Lower lobe of right lung (tissue), 2 donors: ENCODE measurements at regions not wholly inside any gene's neighbourhood (a gene's known extent, or its start where the extent isn't known, plus 50 kb on each side); places are given as distances from the start of the nearest gene placed in this dataset.

Experiments used
- ATAC-seq, 2 donors: fragments of 200-7000 bp; cut with Tn5 transposase; one replicate each; pipeline ENCODE4 v1.9.1; 2020 to 2022; ENCODE audit warnings: mild to moderate bottlenecking in 2 of 2, moderate library complexity in 2 of 2
- DNase-seq: peaks from one replicate; pipeline ENCODE4 v3.0.0-alpha.2; 2020
- H3K27ac ChIP-seq: fragments of 200-600 bp; one replicate; pipeline ENCODE4 v1.8.0; 2022
- H3K27me3 ChIP-seq: fragments of 200-600 bp; one replicate; pipeline ENCODE4 v1.8.0; 2022; ENCODE audit warnings: low read depth
- H3K36me3 ChIP-seq: fragments of 200-600 bp; one replicate; pipeline ENCODE4 v1.8.0; 2022; ENCODE audit warnings: mild to moderate bottlenecking
- H3K4me1 ChIP-seq: fragments of 200-600 bp; one replicate; pipeline ENCODE4 v1.8.0; 2022
- H3K4me3 ChIP-seq: fragments of 200-600 bp; one replicate; pipeline ENCODE4 v1.8.0; 2022; ENCODE audit warnings: mild to moderate bottlenecking
- H3K9me3 ChIP-seq: fragments of 200-600 bp; one replicate; pipeline ENCODE4 v1.8.0; 2022
- intact Hi-C: fragments of 100-400 bp; cut with DNase I; formaldehyde crosslinking; loops from one replicate; pipeline ENCODE4 v1.11.0; 2022
- TF ChIP-seq, protein P1 (sequence below): fragments of 200-600 bp; IDR thresholded peaks from one replicate; pipeline ENCODE4 v1.8.0; 2022; ENCODE audit warnings: antibody characterized with exemption, mild to moderate bottlenecking
- donor health status: DM: no; HTN: yes; CAD: no; lungs with severe emphysema.

DNA sequence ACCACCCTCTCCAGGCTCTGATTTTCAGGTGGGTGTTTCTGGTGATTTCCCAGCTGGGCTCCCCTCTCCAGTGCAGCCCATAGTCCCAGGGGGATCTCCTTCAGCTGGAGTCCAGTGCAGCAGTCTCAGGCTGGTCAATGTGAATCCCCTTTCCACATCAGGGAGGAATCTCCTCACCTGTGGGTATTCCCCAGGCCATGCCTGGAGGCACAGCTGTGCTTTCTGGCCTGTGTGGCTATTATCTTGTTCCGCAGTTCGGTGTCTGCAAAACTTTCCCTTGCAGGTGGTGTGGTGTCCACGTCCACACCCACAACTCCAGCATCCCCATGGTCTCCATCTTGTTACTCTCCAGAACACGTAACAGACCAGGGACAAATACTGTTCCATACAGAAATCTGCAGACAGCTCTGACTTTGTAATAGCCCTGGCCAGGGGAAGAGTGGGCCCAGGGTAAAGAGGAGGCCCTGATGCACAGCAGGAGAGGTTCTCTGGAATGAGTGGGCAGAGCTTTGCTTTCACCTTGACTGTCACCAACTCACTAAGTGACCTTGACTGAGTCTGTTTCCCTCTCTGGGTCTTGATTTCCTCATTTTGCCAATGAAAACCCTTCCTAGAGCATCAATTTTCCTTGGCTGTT lies 183.2 kb downstream of the CSNK2A3 start:
- Histone ChIP-seq H3K4me1 (no peaks in the 10 kb centered on the region), H3K36me3 (no peaks in the 10 kb centered on the region), H3K27ac (no peak overlapping the region), H3K9me3 (no peaks in the 10 kb centered on the region), H3K27me3 (no peaks in the 10 kb centered on the region), H3K4me3 (no peak overlapping the region)
- TF ChIP-seq, protein P1, sequence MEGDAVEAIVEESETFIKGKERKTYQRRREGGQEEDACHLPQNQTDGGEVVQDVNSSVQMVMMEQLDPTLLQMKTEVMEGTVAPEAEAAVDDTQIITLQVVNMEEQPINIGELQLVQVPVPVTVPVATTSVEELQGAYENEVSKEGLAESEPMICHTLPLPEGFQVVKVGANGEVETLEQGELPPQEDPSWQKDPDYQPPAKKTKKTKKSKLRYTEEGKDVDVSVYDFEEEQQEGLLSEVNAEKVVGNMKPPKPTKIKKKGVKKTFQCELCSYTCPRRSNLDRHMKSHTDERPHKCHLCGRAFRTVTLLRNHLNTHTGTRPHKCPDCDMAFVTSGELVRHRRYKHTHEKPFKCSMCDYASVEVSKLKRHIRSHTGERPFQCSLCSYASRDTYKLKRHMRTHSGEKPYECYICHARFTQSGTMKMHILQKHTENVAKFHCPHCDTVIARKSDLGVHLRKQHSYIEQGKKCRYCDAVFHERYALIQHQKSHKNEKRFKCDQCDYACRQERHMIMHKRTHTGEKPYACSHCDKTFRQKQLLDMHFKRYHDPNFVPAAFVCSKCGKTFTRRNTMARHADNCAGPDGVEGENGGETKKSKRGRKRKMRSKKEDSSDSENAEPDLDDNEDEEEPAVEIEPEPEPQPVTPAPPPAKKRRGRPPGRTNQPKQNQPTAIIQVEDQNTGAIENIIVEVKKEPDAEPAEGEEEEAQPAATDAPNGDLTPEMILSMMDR = no peak
- intact Hi-C loops = no loop called here
- ATAC-seq (no peak), DNase-seq (no peak)

DNA sequence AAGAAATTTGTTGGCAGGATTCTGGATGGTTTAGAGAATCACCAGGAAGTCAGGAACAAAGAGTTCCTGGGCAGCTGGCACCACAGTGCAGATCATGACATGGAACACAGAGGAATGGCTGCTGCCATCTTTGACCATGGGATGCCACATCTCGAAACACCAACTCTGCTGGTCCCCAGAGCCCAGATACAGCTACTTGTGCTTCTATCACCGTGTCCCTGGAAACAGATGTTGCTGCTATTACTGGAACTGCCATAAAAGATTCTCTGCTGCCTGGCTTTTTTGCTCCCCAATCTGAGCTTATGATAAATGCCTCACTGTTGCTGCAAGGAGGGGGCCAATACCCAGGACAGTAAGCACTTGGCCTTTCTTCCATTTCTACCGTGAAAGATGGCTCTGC lies 185.2 kb downstream of the CSNK2A3 start:
- no peaks in the 10 kb centered on the region for H3K9me3 ChIP-seq
- no peak overlapping the region for H3K4me3 ChIP-seq
- H3K27ac ChIP-seq = no peak overlapping the region
- DNase-seq = no peak
- no peaks in the 10 kb centered on the region for H3K27me3 ChIP-seq
- H3K4me1 ChIP-seq = no peaks in the 10 kb centered on the region
- TF ChIP-seq, protein P1 = no peak
- intact Hi-C loops = no loop called here
- ATAC-seq = no peak
- H3K36me3 ChIP-seq = no peaks in the 10 kb centered on the region

DNA sequence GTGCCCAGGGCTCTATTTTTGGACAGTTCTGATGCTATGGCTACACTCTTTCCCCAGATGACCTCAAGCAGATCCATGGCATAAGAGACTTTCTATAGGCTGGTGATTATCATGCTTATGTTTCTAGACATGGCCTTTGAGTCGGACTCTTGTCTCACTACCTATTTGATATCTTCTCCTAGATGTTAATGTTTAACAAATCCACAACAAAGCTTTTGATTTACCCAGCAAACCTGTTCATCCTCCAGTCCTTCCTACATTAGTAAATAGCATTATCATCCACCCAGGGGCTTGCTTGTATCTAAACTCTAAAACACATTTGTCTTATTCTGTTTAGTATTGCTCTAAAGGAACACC lies 188.7 kb downstream of the CSNK2A3 start:
- no peak overlapping the region for H3K4me3 ChIP-seq
- no peak for ATAC-seq
- DNase-seq = no peak
- no peaks in the 10 kb centered on the region for H3K9me3 ChIP-seq
- no peaks in the 10 kb centered on the region for H3K36me3 ChIP-seq
- TF ChIP-seq, protein P1 = no peak
- intact Hi-C loops = no loop called here
- no peak overlapping the region for H3K27ac ChIP-seq
- H3K4me1 ChIP-seq = no peaks in the 10 kb centered on the region
- H3K27me3 ChIP-seq = no peaks in the 10 kb centered on the region

DNA sequence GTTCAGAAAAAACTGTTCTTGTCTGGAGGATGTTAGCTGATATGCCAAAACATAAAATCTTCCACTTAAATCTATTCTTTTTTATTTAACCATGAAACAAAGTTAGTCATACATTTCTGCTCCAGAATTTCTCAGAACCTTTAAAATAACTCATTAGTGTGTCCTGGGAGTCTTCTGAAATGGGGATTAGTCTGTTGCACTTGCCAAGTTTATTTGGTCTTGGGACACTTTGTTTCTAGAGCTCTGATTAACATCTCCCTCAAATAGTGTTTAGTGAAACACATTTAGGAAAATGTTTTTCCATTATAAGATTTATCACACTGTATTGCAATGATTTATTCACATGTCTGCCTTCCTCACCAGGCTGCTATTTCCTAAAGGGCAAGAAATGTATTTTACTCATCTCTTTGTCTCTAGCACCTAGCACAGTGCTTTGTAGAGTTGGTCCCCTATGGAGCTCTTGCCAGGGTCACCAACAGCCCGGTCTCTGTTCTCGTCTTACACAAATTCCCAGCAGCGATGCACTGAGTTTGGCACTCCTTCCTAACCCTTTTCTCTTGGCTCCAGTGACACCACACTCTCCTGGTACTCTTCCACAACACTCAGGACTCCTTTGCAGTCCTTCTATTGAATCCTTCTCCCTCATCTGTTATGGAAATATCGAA lies 189.2 kb downstream of the CSNK2A3 start:
- intact Hi-C loops = no loop called here
- no peaks in the 10 kb centered on the region for H3K4me1 ChIP-seq
- H3K4me3 ChIP-seq = no peak overlapping the region
- ATAC-seq (no peak), DNase-seq (no peak)
- TF ChIP-seq, protein P1 = no peak
- no peaks in the 10 kb centered on the region for H3K36me3 ChIP-seq
- H3K9me3 ChIP-seq = no peaks in the 10 kb centered on the region
- H3K27me3 ChIP-seq = no peaks in the 10 kb centered on the region
- H3K27ac ChIP-seq = no peak overlapping the region

DNA sequence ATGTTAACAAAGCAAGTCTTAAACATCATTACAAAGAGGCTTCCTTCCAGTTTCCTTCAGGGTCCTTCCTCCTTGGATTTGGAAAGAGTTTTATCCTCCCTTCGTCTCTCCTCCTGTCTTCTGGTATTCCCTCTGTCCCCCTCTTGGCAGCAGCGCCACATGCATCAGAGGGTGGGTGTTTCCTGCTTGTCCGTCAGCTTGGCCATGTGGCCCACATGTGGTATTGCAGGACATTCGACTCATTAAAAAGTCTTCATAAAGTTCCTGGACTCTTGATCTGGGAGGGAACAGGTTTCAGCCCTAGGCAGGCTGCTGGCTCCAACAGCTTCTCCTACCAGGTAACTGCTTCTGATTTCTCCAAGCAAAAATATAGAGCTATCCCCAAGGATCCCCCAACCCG lies 189.8 kb downstream of the CSNK2A3 start:
- DNase-seq (no peak), ATAC-seq (no peak)
- TF ChIP-seq, protein P1 = no peak
- Histone ChIP-seq H3K4me3 (no peak overlapping the region), H3K9me3 (no peaks in the 10 kb centered on the region), H3K36me3 (no peaks in the 10 kb centered on the region), H3K27me3 (no peaks in the 10 kb centered on the region), H3K27ac (no peak overlapping the region), H3K4me1 (no peaks in the 10 kb centered on the region)
- intact Hi-C loops = no loop called here
